Smooth muscle cell (in vitro differentiated cells): ENCODE measurements at regions not wholly inside any gene's neighbourhood (a gene's known extent, or its start where the extent isn't known, plus 50 kb on each side); places are given as distances from the start of the nearest gene placed in this dataset.

Experiments
- DNase-seq: peaks from one replicate; lab custom pipeline; 2025; ENCODE audit not compliant: unreplicated experiment; lab: John Stamatoyannopoulos, UW
- H2AFZ ChIP-seq: fragments of 200-600 bp; sonication (generic); 2 replicates; pipeline ENCODE4 v1.6.0; 2016; ENCODE audit warnings: antibody characterized with exemption, low read depth, mild to moderate bottlenecking
- H3F3A ChIP-seq: fragments of 200-600 bp; sonication (generic); 2 replicates; pipeline ENCODE4 v1.6.0; 2017; ENCODE audit warnings: antibody characterized with exemption, low read depth
- H3K27ac ChIP-seq: fragments of 200-600 bp; sonication (generic); 2 replicates; pipeline ENCODE4 v1.5.1; 2016; ENCODE audit warnings: low read depth, mild to moderate bottlenecking
- H3K27me3 ChIP-seq: fragments of 200-600 bp; sonication (generic); 2 replicates; pipeline ENCODE4 v1.6.1; 2016; ENCODE audit warnings: low read depth, mild to moderate bottlenecking
- H3K36me3 ChIP-seq: fragments of 200-600 bp; sonication (generic); 2 replicates; pipeline ENCODE4 v1.5.1; 2016; ENCODE audit warnings: low read depth
- H3K4me1 ChIP-seq: fragments of 200-600 bp; sonication (generic); 2 replicates; pipeline ENCODE4 v1.5.1; 2016; ENCODE audit warnings: low read depth
- H3K4me2 ChIP-seq: fragments of 200-600 bp; sonication (generic); 2 replicates; pipeline ENCODE4 v1.6.0; 2016; ENCODE audit warnings: mild to moderate bottlenecking
- H3K4me3 ChIP-seq: fragments of 200-600 bp; sonication (generic); 2 replicates; pipeline ENCODE4 v1.5.1; 2016; ENCODE audit warnings: mild to moderate bottlenecking
- H3K79me2 ChIP-seq: fragments of 200-600 bp; sonication (generic); 2 replicates; pipeline ENCODE4 v1.6.0; 2016; ENCODE audit warnings: low read depth, mild to moderate bottlenecking
- H3K9ac ChIP-seq: fragments of 200-600 bp; sonication (generic); 2 replicates; pipeline ENCODE4 v1.6.0; 2016; ENCODE audit warnings: low read depth
- H3K9me3 ChIP-seq: fragments of 200-600 bp; sonication (generic); replicated peaks from 2 replicates; pipeline ENCODE4 v1.5.1; 2016; ENCODE audit warnings: low read depth
- H4K20me1 ChIP-seq: fragments of 200-600 bp; sonication (generic); 2 replicates; pipeline ENCODE4 v1.6.0; 2016; ENCODE audit warnings: low read depth
- CTCF ChIP-seq: fragments of 200-600 bp; sonication (generic); IDR thresholded peaks from 2 replicates; pipeline ENCODE4 v1.5.1; 2017; ENCODE audit warnings: borderline replicate concordance, mild to moderate bottlenecking, antibody characterized with exemption; ENCODE audit not compliant: insufficient read depth, poor library complexity, severe bottlenecking
- WGBS: methylation state at CpG from one replicate; pipeline ENCODE4 v1.1.7; 2016; ENCODE audit warnings: low lambda C conversion rate; 5-methylcytosine and 5-hydroxymethylcytosine counted together

GRCh38 chr5:174425271-174425963 is 299.0 kb upstream of the MSX2 start:
- no peak for DNase-seq
- 51% methylated on average over 6 of the region's 6 CpGs for WGBS
- H3K36me3 ChIP-seq: no peaks in the 10 kb centered on the region
- H3K27ac ChIP-seq: peak overlapping the region; percentile 39
- H3K9ac ChIP-seq: no peak overlapping the region
- no peaks in the 10 kb centered on the region for H3K27me3 ChIP-seq
- no peak for TF ChIP-seq CTCF
- H3K79me2 ChIP-seq: no peaks in the 10 kb centered on the region
- no peak overlapping the region for H3K4me3 ChIP-seq
- H2AFZ ChIP-seq: peak overlapping the region; percentile 38
- H3K4me1 ChIP-seq: peaks cover 8% of the 10 kb centered on the region
- H3K9me3 ChIP-seq: no peaks in the 10 kb centered on the region
- H3F3A ChIP-seq: peaks cover 7% of the 10 kb centered on the region
- no peaks in the 10 kb centered on the region for H4K20me1 ChIP-seq
- peak overlapping the region; percentile 16 for H3K4me2 ChIP-seq

DNA sequence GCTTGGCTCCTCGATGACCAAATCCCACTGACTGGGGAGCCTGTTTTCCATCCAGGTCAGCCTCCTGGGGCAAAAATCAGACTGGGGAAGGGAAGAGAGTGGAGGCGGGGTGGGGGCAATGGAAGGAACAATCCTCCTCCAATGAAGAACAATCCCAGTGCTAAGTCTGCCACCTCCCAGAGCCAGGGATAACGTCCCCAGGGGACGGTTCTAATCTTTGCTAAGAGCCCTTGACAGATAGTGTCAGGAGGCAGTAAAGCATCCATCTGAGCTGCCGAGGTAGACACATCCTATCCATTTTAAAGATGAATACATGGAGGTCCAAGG is 298.5 kb upstream of the MSX2 start:
- no peak for TF ChIP-seq CTCF
- Histone ChIP-seq H3K36me3 (no peaks in the 10 kb centered on the region), H3K27ac (peak overlapping the region; percentile 39), H3F3A (peaks cover 7% of the 10 kb centered on the region), H3K9me3 (no peaks in the 10 kb centered on the region), H3K27me3 (no peaks in the 10 kb centered on the region), H3K79me2 (no peaks in the 10 kb centered on the region), H2AFZ (no peak overlapping the region), H3K4me2 (peak overlapping the region; percentile 16), H3K9ac (no peak overlapping the region), H4K20me1 (no peaks in the 10 kb centered on the region), H3K4me3 (no peak overlapping the region), H3K4me1 (peaks cover 8% of the 10 kb centered on the region)
- no peak for DNase-seq
- 16% methylated on average over 5 of the region's 5 CpGs for WGBS

GRCh38 chr5:174426388-174426787 is 298.0 kb upstream of the MSX2 start:
- H3K4me3 ChIP-seq: no peak overlapping the region
- H3F3A ChIP-seq: peaks cover 7% of the 10 kb centered on the region
- no peaks in the 10 kb centered on the region for H3K9me3 ChIP-seq
- H2AFZ ChIP-seq: no peak overlapping the region
- no peaks in the 10 kb centered on the region for H3K79me2 ChIP-seq
- no peak overlapping the region for H3K9ac ChIP-seq
- no peaks in the 10 kb centered on the region for H4K20me1 ChIP-seq
- H3K4me2 ChIP-seq: no peak overlapping the region
- no peak for DNase-seq
- no peaks in the 10 kb centered on the region for H3K36me3 ChIP-seq
- H3K27ac ChIP-seq: no peak overlapping the region
- H3K4me1 ChIP-seq: peaks cover 8% of the 10 kb centered on the region
- H3K27me3 ChIP-seq: no peaks in the 10 kb centered on the region
- no peak for TF ChIP-seq CTCF
- WGBS: 47% methylated on average over 1 of the region's 1 CpG

- Histone ChIP-seq H3K27ac (no peak overlapping the region), H3K27me3 (no peaks in the 10 kb centered on the region), H2AFZ (no peak overlapping the region), H3K4me2 (no peak overlapping the region), H3K36me3 (no peaks in the 10 kb centered on the region), H3K79me2 (no peaks in the 10 kb centered on the region), H3K9me3 (no peaks in the 10 kb centered on the region), H3F3A (peaks cover 7% of the 10 kb centered on the region), H3K4me3 (no peak overlapping the region), H3K9ac (no peak overlapping the region), H3K4me1 (peaks cover 8% of the 10 kb centered on the region), H4K20me1 (no peaks in the 10 kb centered on the region)
- WGBS: 87% methylated on average over 4 of the region's 4 CpGs
- TF ChIP-seq CTCF: no peak
- DNase-seq: no peak
Measured at GRCh38 chr5:174426851-174427250, 297.5 kb upstream of the MSX2 start.
